IMR-90 (cell line): ENCODE measurements at regions not wholly inside any gene's neighbourhood (a gene's known extent, or its start where the extent isn't known, plus 50 kb on each side); places are given as distances from the start of the nearest gene placed in this dataset.

ENCODE experiments used
- ATAC-seq: fragments of 200-7000 bp; cut with Tn5 transposase; 2 replicates; pipeline ENCODE4 v1.9.1; 2020; ENCODE audit warnings: low read depth, mild to moderate bottlenecking, moderate library complexity
- BruUV-seq: library from RNA; stranded (reverse); fragments of 400-500 nt; replicated peaks from 2 replicates; lab custom pipeline; 2021; lab: Mats Ljungman, UMichigan
- CTCF ChIA-PET: fragments of 300-600 bp; formaldehyde crosslinking; extraction: SDS; loops from one replicate; lab custom pipeline; 2021; ENCODE audit warnings: antibody characterized with exemption; lab: Yijun Ruan, JAX
- POLR2A ChIA-PET: fragments of 300-600 bp; sonication (Branson Sonifier 250); formaldehyde crosslinking; loops from one replicate; lab custom pipeline; 2022; ENCODE audit warnings: antibody characterized with exemption; ENCODE audit not compliant: unreplicated experiment; lab: Charles Lee
- DNase-seq: peaks from one replicate; pipeline ENCODE4 v3.0.0; 2013
- H2AFZ ChIP-seq: replicated peaks from 2 replicates; pipeline ENCODE3; 2013; ENCODE audit warnings: low read length, mild to moderate bottlenecking; ENCODE audit not compliant: poor library complexity
- H2AK5ac ChIP-seq: 2 replicates; pipeline ENCODE4 v1.6.1; 2013; ENCODE audit warnings: low read depth, low read length, inconsistent platforms
- H2AK9ac ChIP-seq: replicated peaks from 2 replicates; pipeline ENCODE3; 2013; ENCODE audit warnings: mild to moderate bottlenecking, low read depth, low read length, moderate library complexity; ENCODE audit not compliant: poor library complexity
- H2BK120ac ChIP-seq: 2 replicates; pipeline ENCODE4 v1.6.1; 2013; ENCODE audit warnings: low read depth, low read length, inconsistent platforms
- H2BK15ac ChIP-seq: 3 replicates; pipeline ENCODE4 v1.6.1; 2013; ENCODE audit warnings: low read depth, low read length, inconsistent platforms
- H2BK20ac ChIP-seq: 2 replicates; pipeline ENCODE4 v1.6.1; 2013; ENCODE audit warnings: low read depth, mild to moderate bottlenecking, inconsistent platforms, low read length, moderate library complexity
- H2BK5ac ChIP-seq: 2 replicates; pipeline ENCODE4 v1.6.1; 2013; ENCODE audit warnings: mild to moderate bottlenecking, low read depth, low read length, inconsistent platforms; ENCODE audit not compliant: poor library complexity, severe bottlenecking
- H3K14ac ChIP-seq: replicated peaks from 2 replicates; pipeline ENCODE4 v1.6.1; 2013; ENCODE audit warnings: low read depth, low read length, inconsistent platforms
- H3K18ac ChIP-seq: 2 replicates; pipeline ENCODE4 v1.6.1; 2013; ENCODE audit warnings: low read depth, low read length, control low read depth
- H3K23ac ChIP-seq: 2 replicates; pipeline ENCODE4 v1.6.1; 2013; ENCODE audit warnings: low read depth, low read length, inconsistent platforms
- H3K27ac ChIP-seq: 2 replicates; pipeline ENCODE4 v1.5.1; 2013; ENCODE audit warnings: mild to moderate bottlenecking, control low read depth, low read length; ENCODE audit not compliant: insufficient read depth
- H3K27me3 ChIP-seq: 2 replicates; pipeline ENCODE4 v1.6.1; 2013; ENCODE audit warnings: low read length; ENCODE audit not compliant: control insufficient read depth, insufficient read depth
- H3K36me3 ChIP-seq: 2 replicates; pipeline ENCODE4 v1.6.1; 2013; ENCODE audit warnings: low read length, mixed read lengths; ENCODE audit not compliant: control insufficient read depth, insufficient read depth
- H3K4ac ChIP-seq: 2 replicates; pipeline ENCODE4 v1.6.1; 2013; ENCODE audit warnings: low read depth, low read length, inconsistent platforms
- H3K4me1 ChIP-seq: 2 replicates; pipeline ENCODE4 v1.6.1; 2013; ENCODE audit warnings: low read length, mixed read lengths; ENCODE audit not compliant: control insufficient read depth, insufficient read depth
- H3K4me2 ChIP-seq: 2 replicates; pipeline ENCODE4 v1.6.1; 2013; ENCODE audit warnings: low read depth, mild to moderate bottlenecking, control low read depth, low read length, moderate library complexity
- H3K4me3 ChIP-seq: 2 replicates; pipeline ENCODE4 v1.5.1; 2013; ENCODE audit warnings: low read depth, mild to moderate bottlenecking, control low read depth, low read length, moderate library complexity; ENCODE audit not compliant: insufficient read depth
- H3K56ac ChIP-seq: 2 replicates; pipeline ENCODE4 v1.6.1; 2013; ENCODE audit warnings: low read length, inconsistent platforms; ENCODE audit not compliant: insufficient read depth; ENCODE audit errors: extremely low read depth
- H3K79me1 ChIP-seq, 2 experiments: 2 replicates each; pipeline ENCODE4 v1.6.1; 2013; ENCODE audit warnings: low read length in 2 of 2, inconsistent platforms in 1 of 2, low read depth in 1 of 2
- H3K9ac ChIP-seq: 2 replicates; pipeline ENCODE4 v1.6.1; 2013; ENCODE audit warnings: low read depth, low read length, control low read depth
- H3K9me1 ChIP-seq: 2 replicates; pipeline ENCODE4 v1.6.1; 2013; ENCODE audit warnings: low read length, inconsistent platforms; ENCODE audit not compliant: insufficient read depth
- H3K9me3 ChIP-seq: 2 replicates; pipeline ENCODE4 v1.6.1; 2013; ENCODE audit warnings: low read length; ENCODE audit not compliant: control insufficient read depth, insufficient read depth
- H4K20me1 ChIP-seq: 2 replicates; pipeline ENCODE4 v1.6.1; 2013; ENCODE audit warnings: low read length, inconsistent platforms; ENCODE audit not compliant: insufficient read depth
- H4K5ac ChIP-seq: 2 replicates; pipeline ENCODE4 v1.6.1; 2013; ENCODE audit warnings: mild to moderate bottlenecking, low read depth, low read length, control low read depth
- H4K8ac ChIP-seq, 2 experiments: 2 replicates each; pipeline ENCODE4 v1.6.1; 2013; ENCODE audit warnings: low read depth in 2 of 2, low read length in 2 of 2, control low read depth in 1 of 2, inconsistent platforms in 1 of 2
- H4K91ac ChIP-seq: 2 replicates; pipeline ENCODE4 v1.6.1; 2013; ENCODE audit warnings: low read depth, low read length, inconsistent platforms; ENCODE audit not compliant: insufficient read depth
- BHLHE40 ChIP-seq: fragments of 150-350 bp; IDR thresholded peaks from 2 replicates; pipeline ENCODE4 v1.6.1; 2016; ENCODE audit warnings: mild to moderate bottlenecking, low read depth, low read length
- NFE2L2 ChIP-seq: fragments of 150-350 bp; IDR thresholded peaks from 2 replicates; pipeline ENCODE4 v1.6.1; 2016; ENCODE audit warnings: low read depth, mild to moderate bottlenecking, low read length
- WGBS, 2 experiments: methylation state at CpG; one replicate each; pipeline versions ENCODE4 v1.1.5 to v1.1.7; 2013; ENCODE audit warnings: missing lambda C conversion rate in 2 of 2; ENCODE audit not compliant: insufficient read length in 1 of 2; ENCODE audit errors: extremely low coverage in 2 of 2; 5-methylcytosine and 5-hydroxymethylcytosine counted together
- dilution Hi-C: fragments of 300-500 bp; cut with HindIII; formaldehyde crosslinking; loops from one replicate; pipeline ENCODE4 v1.14.3; 2018; ENCODE audit warnings: low sequenced_read_pairs; ENCODE audit not compliant: unreplicated experiment
- in situ Hi-C: fragments of 300-500 bp; cut with MboI; formaldehyde crosslinking; loops from 3 replicates; pipeline ENCODE4 v1.14.3; 2019; ENCODE audit warnings: low sequenced_read_pairs, inconsistent platforms, mixed read lengths
- intact Hi-C: fragments of 100-400 bp; cut with micrococcal nuclease; formaldehyde crosslinking; loops from 2 replicates; pipeline ENCODE4 v1.10.0; 2022
- TF ChIP-seq, protein P1 (sequence below): conservative IDR thresholded peaks from 2 replicates; pipeline ENCODE4 v1.5.1; 2012; ENCODE audit warnings: mild to moderate bottlenecking, low read depth, low read length, improper control_type of control experiment

DNA sequence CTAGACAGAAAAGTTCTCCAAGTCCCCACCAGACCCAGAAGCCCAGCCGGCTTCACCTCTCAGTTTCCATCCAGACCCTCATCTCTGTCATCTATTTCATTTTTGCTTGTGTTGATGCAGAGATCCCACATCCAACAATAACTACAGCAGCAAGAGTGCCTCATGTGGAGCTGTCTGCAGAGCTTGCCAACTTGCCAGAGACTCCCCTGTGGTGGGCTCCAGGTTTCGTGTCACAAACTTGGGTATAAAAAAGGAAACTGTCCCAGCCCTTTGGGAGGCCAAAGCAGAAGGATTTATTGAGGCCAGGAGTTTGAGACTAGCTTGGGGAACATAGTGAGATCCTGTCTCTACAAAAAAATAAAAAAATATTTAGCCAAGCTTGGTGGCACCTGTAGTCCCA lies 182.4 kb upstream of the ATP10A start:
- Histone ChIP-seq H2BK5ac (no peak overlapping the region), H3K56ac (no peak overlapping the region), H2AFZ (no peak overlapping the region), H3K14ac (no peak overlapping the region), H3K27ac (no peak overlapping the region), H4K5ac (no peak overlapping the region), H3K18ac (no peak overlapping the region), H3K9me3 (no peaks in the 10 kb centered on the region; the same call in 1 of the 2 replicates), H2AK5ac (no peak overlapping the region), H4K91ac (no peak overlapping the region), H2BK15ac (no peak overlapping the region), H3K36me3 (no peaks in the 10 kb centered on the region), H3K4me3 (no peak overlapping the region), H3K9me1 (no peaks in the 10 kb centered on the region), H3K9ac (no peak overlapping the region), H2BK20ac (no peak overlapping the region), H2AK9ac (no peak overlapping the region), H3K4ac (no peak overlapping the region), H2BK120ac (no peak overlapping the region), H3K27me3 (no peaks in the 10 kb centered on the region), H4K8ac (no peak overlapping the region), H3K23ac (no peak overlapping the region), H3K4me2 (no peak overlapping the region), H3K79me1 (no peaks in the 10 kb centered on the region), H4K20me1 (no peaks in the 10 kb centered on the region), H3K4me1 (no peaks in the 10 kb centered on the region)
- WGBS, 2 experiments = 80% methylated on average over 1 of the region's 2 CpGs; no CpG with 5 or more reads in 1 of the 2 experiments
- ATAC-seq (no peak), DNase-seq (no peak)
- in situ Hi-C loops = loop anchor here (25.0 kb wide), 1 partner anchor 217 kb away; no protein-coding TSS in a partner anchor
- TF ChIP-seq, protein P1, sequence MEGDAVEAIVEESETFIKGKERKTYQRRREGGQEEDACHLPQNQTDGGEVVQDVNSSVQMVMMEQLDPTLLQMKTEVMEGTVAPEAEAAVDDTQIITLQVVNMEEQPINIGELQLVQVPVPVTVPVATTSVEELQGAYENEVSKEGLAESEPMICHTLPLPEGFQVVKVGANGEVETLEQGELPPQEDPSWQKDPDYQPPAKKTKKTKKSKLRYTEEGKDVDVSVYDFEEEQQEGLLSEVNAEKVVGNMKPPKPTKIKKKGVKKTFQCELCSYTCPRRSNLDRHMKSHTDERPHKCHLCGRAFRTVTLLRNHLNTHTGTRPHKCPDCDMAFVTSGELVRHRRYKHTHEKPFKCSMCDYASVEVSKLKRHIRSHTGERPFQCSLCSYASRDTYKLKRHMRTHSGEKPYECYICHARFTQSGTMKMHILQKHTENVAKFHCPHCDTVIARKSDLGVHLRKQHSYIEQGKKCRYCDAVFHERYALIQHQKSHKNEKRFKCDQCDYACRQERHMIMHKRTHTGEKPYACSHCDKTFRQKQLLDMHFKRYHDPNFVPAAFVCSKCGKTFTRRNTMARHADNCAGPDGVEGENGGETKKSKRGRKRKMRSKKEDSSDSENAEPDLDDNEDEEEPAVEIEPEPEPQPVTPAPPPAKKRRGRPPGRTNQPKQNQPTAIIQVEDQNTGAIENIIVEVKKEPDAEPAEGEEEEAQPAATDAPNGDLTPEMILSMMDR = no peak
- TF ChIP-seq BHLHE40 = no peak
- no peak for TF ChIP-seq NFE2L2
- dilution Hi-C loops = no loop called here
- BruUV-seq = no TSS peak
- ChIA-PET POLR2A (no interaction called here), CTCF (no interaction called here)
- intact Hi-C loops = no loop called here
